AG04450 (cell line): ENCODE measurements at regions not wholly inside any gene's neighbourhood (a gene's known extent, or its start where the extent isn't known, plus 50 kb on each side); places are given as distances from the start of the nearest gene placed in this dataset.
"Not testable (repeated sequence)": the region's sequence is repeated elsewhere in the genome, so short reads cannot be mapped to it uniquely, and the experiment has no call there.

Experiments
- CTCF ChIA-PET: fragments of 300-600, 350-600 bp; formaldehyde crosslinking; extraction: SDS; loops from one replicate; lab custom pipeline; 2022; ENCODE audit warnings: antibody characterized with exemption, inconsistent platforms; lab: Charles Lee
- POLR2A ChIA-PET: fragments of 350-600 bp; formaldehyde crosslinking; extraction: SDS; loops from one replicate; lab custom pipeline; 2021; ENCODE audit warnings: antibody characterized with exemption, inconsistent platforms; lab: Yijun Ruan, JAX
- DNase-seq: peaks from one replicate; pipeline ENCODE4 v3.0.0-alpha.2; 2011; ENCODE audit warnings: low read depth, low spot score
- H3K27ac ChIP-seq: one replicate; pipeline ENCODE4 v1.5.1; 2012; ENCODE audit warnings: low read depth, low read length, control low read depth
- H3K27me3 ChIP-seq: one replicate; pipeline ENCODE4 v1.6.0; 2012; ENCODE audit warnings: low read length; ENCODE audit not compliant: control insufficient read depth, insufficient read depth
- H3K4me3 ChIP-seq: 2 replicates; pipeline ENCODE4 v1.5.1; 2011; ENCODE audit warnings: mild to moderate bottlenecking, low read depth, low read length, control low read depth
- H3K9me3 ChIP-seq: 2 replicates; pipeline ENCODE4 v1.5.1; 2012; ENCODE audit warnings: low read length; ENCODE audit not compliant: control insufficient read depth, insufficient read depth
- CTCF ChIP-seq: IDR thresholded peaks from 2 replicates; pipeline ENCODE4 v1.5.1; 2011; ENCODE audit warnings: low read depth, low read length, control low read depth, inconsistent platforms

GRCh38 chr10:30550967-30551815 is 78.4 kb downstream of the LYZL2 start:
- CTCF ChIA-PET: no interaction called here
- no peaks in the 10 kb centered on the region for H3K9me3 ChIP-seq

GRCh38 chr10:30549134-30549687 is 80.3 kb downstream of the LYZL2 start:
- H3K4me3 ChIP-seq, H3K27ac ChIP-seq, H3K27me3 ChIP-seq, DNase-seq, H3K9me3 ChIP-seq, POLR2A ChIA-PET: not testable (repeated sequence)
- CTCF ChIA-PET: interaction anchor here (1.0 kb wide), 1 partner anchor 32 kb away, joined by 3 read pairs; no protein-coding TSS in a partner anchor

More at GRCh38 chr10:30550967-30551815, 78.4 kb downstream of the LYZL2 start:
- no peak for DNase-seq
- POLR2A ChIA-PET: no interaction called here
- H3K27ac ChIP-seq: no peak overlapping the region
- no peak overlapping the region for H3K4me3 ChIP-seq
- H3K27me3 ChIP-seq: peaks cover 2% of the 10 kb centered on the region
- no peak for TF ChIP-seq CTCF

- POLR2A ChIA-PET: no interaction called here
- Histone ChIP-seq H3K9me3 (no peaks in the 10 kb centered on the region), H3K4me3 (no peak overlapping the region), H3K27me3 (peaks cover 5% of the 10 kb centered on the region), H3K27ac (no peak overlapping the region)
- TF ChIP-seq CTCF: no peak
- no peak for DNase-seq
- CTCF ChIA-PET: interaction anchor here (1.3 kb wide), 1 partner anchor 44 kb away, joined by 4 read pairs; no protein-coding TSS in a partner anchor
Observed at GRCh38 chr10:30546511-30546910, 83.0 kb downstream of the LYZL2 start.

GRCh38 chr10:30542895-30543288 is 86.7 kb downstream of the LYZL2 start:
- Histone ChIP-seq H3K27me3 (peaks cover 5% of the 10 kb centered on the region), H3K4me3 (no peak overlapping the region), H3K9me3 (no peaks in the 10 kb centered on the region), H3K27ac (no peak overlapping the region)
- no peak for DNase-seq
- ChIA-PET CTCF (interaction anchor here (0.9 to 1.5 kb wide), 3 partner anchors 9 to 39 kb away, joined by 4 to 5 read pairs (median 4); no protein-coding TSS in a partner anchor), POLR2A (no interaction called here)
- TF ChIP-seq CTCF: no peak

- no peak overlapping the region for H3K4me3 ChIP-seq
- ChIA-PET CTCF (interaction anchor here (0.6 to 1.5 kb wide), 4 partner anchors 9 to 49 kb away, joined by 4 to 5 read pairs (median 4); no protein-coding TSS in a partner anchor), POLR2A (no interaction called here)
- H3K9me3 ChIP-seq: no peaks in the 10 kb centered on the region
- TF ChIP-seq CTCF: no peak
- H3K27ac ChIP-seq: no peak overlapping the region
- DNase-seq: no peak
- peaks cover 5% of the 10 kb centered on the region for H3K27me3 ChIP-seq
Observed at GRCh38 chr10:30542001-30542894, 87.3 kb downstream of the LYZL2 start.
